CD14-positive monocyte (primary cell): ENCODE measurements at regions not wholly inside any gene's neighbourhood (a gene's known extent, or its start where the extent isn't known, plus 50 kb on each side); places are given as distances from the start of the nearest gene placed in this dataset.

ENCODE experiments used
- DNase-seq, 3 donors: peaks; one replicate each; pipeline ENCODE4 v3.0.0-alpha.2; 2011 to 2022
- H2AFZ ChIP-seq: 2 replicates; pipeline ENCODE4 v1.6.0; 2012; ENCODE audit warnings: mild to moderate bottlenecking, low read depth, low read length, inconsistent platforms; ENCODE audit not compliant: insufficient read depth, poor library complexity, severe bottlenecking
- H3K27ac ChIP-seq, 2 donors: 1 replicate in 1 of 2; 2 replicates in 1 of 2; pipeline ENCODE4 v1.5.1; 2012 to 2013; ENCODE audit warnings: low read length in 2 of 2, control low read depth in 1 of 2, inconsistent platforms in 1 of 2, low read depth in 1 of 2, mild to moderate bottlenecking in 1 of 2
- H3K27me3 ChIP-seq, 2 donors: one replicate each; pipeline versions ENCODE4 v1.6.0 to v1.6.1; 2011 to 2013; ENCODE audit warnings: low read length in 2 of 2; ENCODE audit not compliant: control insufficient read depth in 2 of 2, insufficient read depth in 2 of 2
- H3K36me3 ChIP-seq, 2 donors: replicated peaks in 1 of 2; 1 replicate in 1 of 2; 2 replicates in 1 of 2; pipeline versions ENCODE4 v1.5.1 to v1.6.1; 2012 to 2013; ENCODE audit warnings: low read length in 2 of 2, control low read depth in 1 of 2, inconsistent platforms in 1 of 2, mild to moderate bottlenecking in 1 of 2; ENCODE audit not compliant: insufficient read depth in 2 of 2, control insufficient read depth in 1 of 2
- H3K4me1 ChIP-seq, 2 donors: 1 replicate in 1 of 2; 2 replicates in 1 of 2; pipeline versions ENCODE4 v1.5.1 to v1.6.1; 2012 to 2013; ENCODE audit warnings: low read length in 2 of 2, control low read depth in 1 of 2, inconsistent platforms in 1 of 2, mild to moderate bottlenecking in 1 of 2, moderate library complexity in 1 of 2; ENCODE audit not compliant: insufficient read depth in 2 of 2, control insufficient read depth in 1 of 2
- H3K4me2 ChIP-seq: replicated peaks from 2 replicates; pipeline ENCODE3; 2012; ENCODE audit warnings: low read length, moderate library complexity, mild to moderate bottlenecking; ENCODE audit not compliant: poor library complexity, severe bottlenecking; ENCODE audit errors: extremely low read depth
- H3K4me3 ChIP-seq, 3 experiments: fragments of 200-600 bp in 1 of 3; sonication (generic) in 1 of 3; replicated peaks in 1 of 3; 1 replicate in 2 of 3; 2 replicates in 1 of 3; pipeline ENCODE4 v1.5.1; 2011 to 2013; ENCODE audit warnings: low read length in 3 of 3, mild to moderate bottlenecking in 3 of 3, control low read depth in 2 of 3, low read depth in 2 of 3, inconsistent platforms in 1 of 3, moderate library complexity in 1 of 3
- H3K79me2 ChIP-seq: 2 replicates; pipeline ENCODE4 v1.6.0; 2012; ENCODE audit warnings: mild to moderate bottlenecking, control low read depth, inconsistent platforms, low read length, moderate library complexity; ENCODE audit not compliant: insufficient read depth
- H3K9ac ChIP-seq: 2 replicates; pipeline ENCODE4 v1.6.0; 2017; ENCODE audit warnings: low read length, mild to moderate bottlenecking; ENCODE audit not compliant: insufficient read depth, poor library complexity, severe bottlenecking
- H3K9me3 ChIP-seq, 2 donors: replicated peaks in 1 of 2; 1 replicate in 1 of 2; 2 replicates in 1 of 2; pipeline versions ENCODE4 v1.5.1 to v1.6.1; 2012 to 2013; ENCODE audit warnings: low read length in 2 of 2, control low read depth in 1 of 2; ENCODE audit not compliant: control insufficient read depth in 1 of 2, insufficient read depth in 1 of 2
- H4K20me1 ChIP-seq: 2 replicates; pipeline ENCODE4 v1.6.0; 2012; ENCODE audit warnings: mild to moderate bottlenecking, low read length, control low read depth, moderate library complexity; ENCODE audit not compliant: insufficient read depth
- H3K27ac Mint-ChIP-seq, 7 donors: one replicate each; pipeline ENCODE4 v1.8.0; 2020; ENCODE audit warnings: mild to moderate bottlenecking in 7 of 7, mixed read lengths in 7 of 7, moderate library complexity in 6 of 7, inconsistent platforms in 2 of 7
- H3K27me3 Mint-ChIP-seq, 3 donors: one replicate each; pipeline ENCODE4 v1.8.0; 2021 to 2022; ENCODE audit warnings: low read depth in 3 of 3, mild to moderate bottlenecking in 3 of 3, mixed read lengths in 3 of 3, moderate library complexity in 3 of 3, inconsistent platforms in 1 of 3
- H3K36me3 Mint-ChIP-seq, 2 donors: one replicate each; pipeline ENCODE4 v1.8.0; 2020; ENCODE audit warnings: mixed read lengths in 2 of 2, inconsistent platforms in 1 of 2, mild to moderate bottlenecking in 1 of 2
- H3K4me1 Mint-ChIP-seq: one replicate; pipeline ENCODE4 v1.8.0; 2020; ENCODE audit warnings: mild to moderate bottlenecking, mixed read lengths
- H3K4me3 Mint-ChIP-seq, 2 donors: one replicate each; pipeline ENCODE4 v1.8.0; 2020; ENCODE audit warnings: mild to moderate bottlenecking in 2 of 2, mixed read lengths in 2 of 2, moderate library complexity in 1 of 2
- H3K9me3 Mint-ChIP-seq, 7 donors: one replicate each; pipeline ENCODE4 v1.8.0; 2020 to 2022; ENCODE audit warnings: mixed read lengths in 7 of 7, mild to moderate bottlenecking in 6 of 7, moderate library complexity in 6 of 7, inconsistent platforms in 2 of 7
- CTCF ChIP-seq: fragments of 200-600 bp; IDR thresholded peaks from one replicate; pipeline ENCODE4 v1.8.0; 2022; ENCODE audit warnings: antibody characterized with exemption, mild to moderate bottlenecking
- WGBS: methylation state at CpG from one replicate; pipeline ENCODE4 v1.1.5; 2013; ENCODE audit warnings: missing lambda C conversion rate; ENCODE audit not compliant: insufficient coverage; 5-methylcytosine and 5-hydroxymethylcytosine counted together
- intact Hi-C, 2 donors: fragments of 100-400 bp; cut with micrococcal nuclease; formaldehyde crosslinking; loops; one replicate each; pipeline versions ENCODE4 v1.15.0 to v1.15.1; 2023

GRCh38 chr13:56352901-56353300 is 787.8 kb upstream of the PRR20A start:
- Histone ChIP-seq H3K9ac (no peak overlapping the region), H3K36me3 (no peaks in the 10 kb centered on the region), H3K4me2 (no peak overlapping the region), H3K27ac (no peak overlapping the region), H3K9me3 (no peaks in the 10 kb centered on the region), H2AFZ (no peak overlapping the region), H3K4me3 (no peak overlapping the region), H3K4me1 (no peaks in the 10 kb centered on the region), H4K20me1 (no peaks in the 10 kb centered on the region), H3K27me3 (no peaks in the 10 kb centered on the region), H3K79me2 (no peaks in the 10 kb centered on the region)
- peaks cover 0 to 11% (median 2%) of the 10 kb centered on the region in 7 donors for H3K9me3 Mint-ChIP-seq
- TF ChIP-seq CTCF = no peak
- H3K36me3 Mint-ChIP-seq = no peaks in the 10 kb centered on the region
- H3K27me3 Mint-ChIP-seq = no peaks in the 10 kb centered on the region
- intact Hi-C loops = no loop called here
- H3K4me3 Mint-ChIP-seq = no peak overlapping the region
- H3K4me1 Mint-ChIP-seq = no peaks in the 10 kb centered on the region
- no peak overlapping the region for H3K27ac Mint-ChIP-seq
- no peak for DNase-seq

- TF ChIP-seq CTCF = no peak
- H3K36me3 ChIP-seq = no peaks in the 10 kb centered on the region
- Mint-ChIP-seq H3K9me3 (peaks cover 0 to 8% (median 0%) of the 10 kb centered on the region in 7 donors), H3K4me1 (no peaks in the 10 kb centered on the region), H3K4me3 (no peak overlapping the region), H3K36me3 (no peaks in the 10 kb centered on the region), H3K27ac (no peak overlapping the region), H3K27me3 (no peaks in the 10 kb centered on the region)
- no peak overlapping the region for H3K4me2 ChIP-seq
- no peaks in the 10 kb centered on the region for H3K27me3 ChIP-seq
- no peaks in the 10 kb centered on the region for H3K9me3 ChIP-seq
- H3K9ac ChIP-seq = no peak overlapping the region
- no peaks in the 10 kb centered on the region for H3K79me2 ChIP-seq
- no peaks in the 10 kb centered on the region for H3K4me1 ChIP-seq
- intact Hi-C loops = no loop called here
- WGBS = no CpG with 5 or more reads among the region's 1 CpG
- no peak overlapping the region for H3K27ac ChIP-seq
- no peak for DNase-seq
- H4K20me1 ChIP-seq = no peaks in the 10 kb centered on the region
- H3K4me3 ChIP-seq = no peak overlapping the region
- H2AFZ ChIP-seq = no peak overlapping the region
Observed at GRCh38 chr13:56356690-56357089, 784.0 kb upstream of the PRR20A start.
